Skin epidermis (tissue), 12 donors: ENCODE measurements at regions not wholly inside any gene's neighbourhood (a gene's known extent, or its start where the extent isn't known, plus 50 kb on each side); places are given as distances from the start of the nearest gene placed in this dataset.

Experiments used
- H3K27ac ChIP-seq, 21 experiments: fragments of 200-600 bp; sonication (generic) in 11 of 21; one replicate each; pipeline ENCODE4 v1.5.0; 2020; ENCODE audit warnings: mild to moderate bottlenecking in 3 of 21, inconsistent platforms in 2 of 21, moderate library complexity in 2 of 21
- H3K4me3 ChIP-seq, 7 experiments: fragments of 200-600 bp; sonication (generic) in 2 of 7; one replicate each; pipeline ENCODE4 v1.5.0; 2020; ENCODE audit warnings: inconsistent platforms in 2 of 7, mild to moderate bottlenecking in 2 of 7, moderate library complexity in 1 of 7

- no peak overlapping the region for H3K27ac ChIP-seq
- no peak overlapping the region for H3K4me3 ChIP-seq
Measured at GRCh38 chr5:120738568-120738967, 274.5 kb downstream of the PRR16 start.

DNA sequence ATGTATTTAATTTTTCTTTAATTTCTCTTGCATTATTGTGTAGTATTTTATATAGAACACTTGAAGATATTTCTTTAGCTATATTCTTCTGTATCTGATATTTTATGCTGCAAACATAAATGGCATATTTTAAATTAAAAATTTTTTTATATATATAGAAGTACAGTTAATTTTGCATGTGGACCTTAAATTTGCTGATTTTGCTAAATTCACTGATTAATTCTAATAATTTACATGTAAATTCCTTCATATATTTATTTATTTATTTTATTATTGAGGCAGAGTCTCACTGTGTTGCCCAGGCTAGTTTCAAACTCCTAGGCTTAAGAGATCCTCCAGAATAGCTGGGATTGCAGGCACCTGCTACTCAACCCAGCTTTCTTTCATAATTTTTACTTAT, 276.9 kb downstream of the PRR16 start:
- Histone ChIP-seq H3K27ac (no peak overlapping the region), H3K4me3 (no peak overlapping the region)

DNA sequence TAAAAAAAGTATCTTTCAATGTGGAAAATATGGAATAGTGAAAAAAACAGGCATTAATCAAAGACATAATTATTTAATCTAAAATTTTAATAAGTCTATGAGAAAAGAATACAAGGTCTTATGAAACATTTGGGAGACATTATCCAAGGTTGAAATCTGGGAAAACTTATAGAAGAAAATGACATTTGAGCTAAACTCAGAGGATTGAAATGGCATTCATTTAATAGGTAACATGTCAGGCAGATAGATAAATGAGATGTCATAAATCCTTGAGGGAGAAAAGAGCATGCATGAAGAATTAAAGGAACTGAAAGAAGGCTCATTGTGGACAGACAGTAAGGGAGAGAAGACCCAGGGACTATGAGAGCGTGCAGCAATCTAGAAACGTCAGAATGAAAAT, 284.4 kb downstream of the PRR16 start:
- no peak overlapping the region for H3K4me3 ChIP-seq
- no peak overlapping the region for H3K27ac ChIP-seq

DNA sequence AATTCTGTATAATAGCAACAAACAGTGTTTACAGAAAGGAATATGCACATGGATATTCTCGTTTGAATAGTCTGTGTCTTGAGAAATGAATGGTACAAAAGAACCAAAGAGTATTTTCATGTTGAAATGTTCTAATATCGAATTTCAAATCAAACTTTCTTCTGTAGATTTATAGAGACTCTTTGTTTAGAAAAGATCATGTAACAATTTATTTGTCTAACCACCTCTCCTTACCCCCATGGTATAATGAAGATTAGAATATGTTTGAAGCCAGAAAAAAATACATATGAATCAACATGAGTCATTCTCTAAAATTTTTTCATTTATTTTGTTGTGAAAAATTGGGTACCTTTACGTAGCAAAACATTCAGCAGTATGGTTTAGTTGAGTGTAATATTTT, 285.6 kb downstream of the PRR16 start:
- Histone ChIP-seq H3K27ac (no peak overlapping the region), H3K4me3 (no peak overlapping the region)

DNA sequence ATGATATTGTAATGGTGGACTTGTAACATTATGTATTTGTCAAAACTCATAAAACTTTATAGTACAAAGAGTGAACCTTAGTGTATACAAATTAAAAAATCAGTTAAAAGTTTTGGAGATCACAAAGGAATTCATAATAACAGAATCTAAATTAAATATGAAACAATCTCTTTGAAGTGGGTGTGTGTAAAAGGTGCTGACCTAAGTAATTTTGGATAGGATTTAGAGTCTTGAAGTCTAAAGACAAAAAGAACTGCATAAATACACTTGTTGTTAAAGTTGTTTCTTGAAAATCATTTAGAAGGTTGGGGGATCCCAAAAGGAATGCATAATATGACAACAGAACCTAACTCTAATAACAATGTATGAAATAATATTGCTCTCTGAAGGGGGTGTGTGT, 295.5 kb downstream of the PRR16 start:
- Histone ChIP-seq H3K27ac (no peak overlapping the region), H3K4me3 (no peak overlapping the region)

- no peak overlapping the region for H3K4me3 ChIP-seq
- no peak overlapping the region for H3K27ac ChIP-seq
Measured at GRCh38 chr5:120761986-120762385, 297.9 kb downstream of the PRR16 start.

DNA sequence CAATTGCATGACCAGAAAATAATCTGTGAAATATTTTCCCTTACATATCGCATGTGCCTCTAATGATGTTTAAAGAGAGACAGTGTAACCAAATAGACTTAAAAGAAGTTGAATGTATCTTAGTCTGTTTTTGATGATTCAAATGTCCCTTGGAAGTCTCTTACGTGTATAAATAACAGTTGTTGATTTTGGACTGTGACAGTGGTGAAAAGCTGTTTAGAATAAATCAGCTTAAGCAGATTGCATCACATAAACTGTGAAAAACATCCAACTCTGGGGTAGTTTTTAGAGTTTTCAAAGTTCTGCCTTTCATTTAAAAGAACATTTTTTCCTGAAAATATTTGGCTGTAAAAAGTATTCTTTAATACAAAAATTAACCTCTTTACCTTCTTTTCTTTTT, 301.1 kb downstream of the PRR16 start:
- H3K4me3 ChIP-seq, result no peak overlapping the region
- H3K27ac ChIP-seq, result no peak overlapping the region

DNA sequence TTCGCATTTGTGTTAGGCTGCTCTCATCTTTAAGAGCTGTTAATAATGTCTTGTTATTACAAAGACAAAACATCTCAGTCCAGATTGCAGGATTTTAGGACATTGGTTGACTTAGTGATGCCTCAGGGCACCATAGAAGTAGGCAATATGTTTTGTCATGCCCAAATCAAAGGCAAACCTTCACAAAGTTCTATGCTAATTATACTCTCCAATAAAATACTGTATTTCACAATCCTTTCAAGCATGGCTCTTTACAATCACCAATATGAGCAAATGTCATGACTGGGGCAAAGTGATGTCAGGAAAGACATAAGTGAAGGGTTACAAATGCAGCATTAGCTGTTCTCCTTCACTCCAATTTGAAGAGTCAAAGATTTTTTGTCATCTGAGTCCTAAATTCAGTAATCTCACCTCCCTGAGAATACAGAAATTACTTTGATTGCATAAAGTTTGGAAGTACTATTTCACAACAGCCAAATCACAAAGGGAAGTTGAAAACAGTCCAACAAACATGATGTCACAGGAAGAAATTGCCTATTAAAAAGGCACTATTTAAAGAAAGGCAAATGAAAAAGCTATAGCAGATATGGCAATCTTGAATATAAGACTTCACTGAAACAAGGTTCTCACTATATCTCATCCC, 303.2 kb downstream of the PRR16 start:
- Histone ChIP-seq H3K27ac (no peak overlapping the region), H3K4me3 (no peak overlapping the region)

DNA sequence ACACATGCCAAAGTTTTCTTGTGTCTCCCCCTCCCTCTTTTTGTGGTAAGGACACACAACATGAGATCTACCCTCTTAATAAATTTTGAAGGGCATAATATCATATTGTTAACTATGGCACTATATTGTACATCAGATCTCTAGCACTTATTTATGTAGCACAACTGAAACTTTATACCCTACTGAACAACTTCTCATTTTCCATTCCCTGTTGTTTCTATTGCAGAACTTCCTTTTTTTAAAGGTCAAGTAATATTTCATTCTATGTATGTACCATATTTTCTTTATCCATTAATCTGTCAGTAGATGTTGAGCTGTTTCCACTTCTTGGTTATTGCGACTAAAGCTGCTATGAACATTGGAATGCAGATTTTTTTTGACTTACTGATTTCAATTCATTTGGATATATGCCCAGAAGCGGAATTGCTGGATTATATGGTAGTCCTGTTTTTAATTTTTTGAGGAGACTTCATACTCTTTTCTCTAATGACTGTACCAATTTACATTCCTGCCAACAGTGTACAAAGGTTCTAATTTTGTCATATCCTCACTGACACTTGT, 305.3 kb downstream of the PRR16 start:
- H3K27ac ChIP-seq, result no peak overlapping the region
- no peak overlapping the region for H3K4me3 ChIP-seq

DNA sequence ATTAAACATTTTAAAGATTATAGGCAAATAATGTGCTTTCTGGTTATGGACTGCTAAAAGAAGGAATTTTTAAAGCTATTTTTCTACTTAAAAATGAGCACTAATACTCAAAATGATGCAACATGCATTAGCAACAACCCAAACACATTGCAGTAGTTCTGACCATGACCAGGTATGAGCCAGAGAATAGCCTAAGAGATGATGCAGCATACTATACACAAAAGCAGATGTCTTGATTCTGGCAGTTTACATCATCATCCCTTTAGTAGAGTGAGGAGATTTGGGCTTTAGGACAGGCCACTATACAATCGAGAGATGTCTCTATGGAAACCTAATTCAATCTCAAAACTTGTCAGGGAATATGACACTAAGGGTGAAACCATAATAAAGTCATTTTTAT, 307.1 kb downstream of the PRR16 start:
- H3K27ac ChIP-seq, result no peak overlapping the region
- H3K4me3 ChIP-seq, result no peak overlapping the region

- H3K4me3 ChIP-seq, result no peak overlapping the region
- peak overlapping the region in 3 of 21 experiments; percentile 20 to 23 (median 21) for H3K27ac ChIP-seq
Measured at GRCh38 chr5:120778491-120779484, 314.7 kb downstream of the PRR16 start.

DNA sequence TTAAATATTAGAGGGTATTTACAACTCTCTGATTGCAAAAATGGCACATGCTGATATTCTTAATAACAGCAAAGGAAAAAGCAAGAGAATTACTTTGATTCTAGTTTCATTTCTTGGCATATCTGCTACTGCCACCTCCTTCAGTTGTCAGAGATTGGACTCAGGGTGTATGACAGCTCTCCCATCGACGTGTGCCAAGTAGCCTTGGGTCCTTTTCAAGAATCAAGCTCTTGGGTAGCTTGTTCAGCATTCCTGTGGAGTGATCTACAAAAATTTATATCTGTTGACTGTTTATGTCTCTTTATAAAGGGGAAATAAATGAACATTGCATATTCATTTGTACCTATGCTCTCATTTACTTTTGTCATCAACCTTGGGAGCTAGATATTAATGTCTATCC, 315.6 kb downstream of the PRR16 start:
- Histone ChIP-seq H3K4me3 (no peak overlapping the region), H3K27ac (peak overlapping the region in 3 of 21 experiments; percentile 11 to 23 (median 20))

- Histone ChIP-seq H3K27ac (no peak overlapping the region), H3K4me3 (no peak overlapping the region)
Measured at GRCh38 chr5:120788481-120788880, 324.4 kb downstream of the PRR16 start.

- no peak overlapping the region for H3K4me3 ChIP-seq
- H3K27ac ChIP-seq, result no peak overlapping the region
Measured at GRCh38 chr5:120789918-120790317, 325.8 kb downstream of the PRR16 start.

DNA sequence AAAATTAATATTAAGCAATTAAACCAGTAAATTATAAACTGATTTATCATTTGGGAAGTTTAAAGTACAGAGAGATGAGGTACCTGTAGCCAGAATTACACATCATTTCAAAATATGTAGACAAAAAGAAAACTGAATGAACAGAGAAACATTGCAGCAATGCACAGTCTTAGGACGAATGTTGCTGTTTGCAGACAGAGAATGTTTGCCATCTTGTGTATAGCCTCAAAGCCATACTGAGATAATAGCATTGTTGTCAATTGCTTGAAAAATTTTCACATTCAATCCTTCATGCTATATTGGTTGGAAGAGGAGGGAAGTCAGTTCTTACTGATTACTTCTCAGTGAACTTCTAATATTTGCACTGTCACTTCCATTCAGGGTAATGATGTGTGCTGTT, 326.2 kb downstream of the PRR16 start:
- Histone ChIP-seq H3K4me3 (no peak overlapping the region), H3K27ac (no peak overlapping the region)

GRCh38 chr5:120792477-120792876, 328.4 kb downstream of the PRR16 start:
- Histone ChIP-seq H3K4me3 (no peak overlapping the region), H3K27ac (no peak overlapping the region)

- H3K27ac ChIP-seq, result no peak overlapping the region
- no peak overlapping the region for H3K4me3 ChIP-seq
Measured at GRCh38 chr5:120794121-120794520, 330.0 kb downstream of the PRR16 start.

GRCh38 chr5:120803282-120803681, 339.2 kb downstream of the PRR16 start:
- H3K4me3 ChIP-seq, result no peak overlapping the region

DNA sequence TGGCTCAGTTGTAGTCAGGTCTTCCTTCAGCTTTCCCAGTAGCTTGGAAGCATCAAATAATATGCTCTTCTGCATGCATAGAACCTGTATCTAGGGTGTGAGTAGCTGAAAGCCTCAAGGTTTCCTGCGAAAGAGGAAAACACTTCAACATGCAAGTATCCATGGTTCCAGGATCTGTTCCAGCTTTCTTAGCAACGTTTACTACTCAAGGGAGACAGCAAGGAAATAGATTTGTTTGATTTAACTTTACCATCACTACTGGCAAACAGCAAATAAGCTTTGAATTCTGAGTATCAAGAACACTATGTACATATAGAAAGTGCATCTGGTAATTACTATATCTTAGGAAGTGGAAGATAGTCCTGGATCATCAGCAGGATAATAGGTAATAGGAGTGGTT, 341.0 kb downstream of the PRR16 start:
- H3K27ac ChIP-seq, result no peak overlapping the region
- no peak overlapping the region for H3K4me3 ChIP-seq

More at GRCh38 chr5:120803282-120803681, 339.2 kb downstream of the PRR16 start:
- H3K27ac ChIP-seq, result no peak overlapping the region

DNA sequence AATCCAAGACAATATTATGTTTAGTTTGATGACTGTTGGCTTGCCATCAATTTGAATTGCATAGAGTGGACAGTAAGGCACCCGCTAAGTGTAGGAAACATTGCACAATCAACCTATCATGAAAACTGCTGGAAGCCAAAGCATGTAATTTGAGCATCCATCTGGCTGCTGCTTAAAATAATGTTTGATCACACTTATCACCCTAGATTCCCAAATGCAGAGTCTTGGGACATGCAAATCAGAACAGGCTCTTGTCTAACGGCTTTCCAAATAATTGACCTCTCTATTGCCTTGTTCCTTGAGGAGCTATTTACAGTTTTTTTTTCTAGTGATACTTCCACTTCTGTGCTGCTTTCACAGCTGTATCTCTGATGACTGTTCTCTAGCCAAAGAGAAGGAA, 342.1 kb downstream of the PRR16 start:
- H3K4me3 ChIP-seq, result no peak overlapping the region
- H3K27ac ChIP-seq, result no peak overlapping the region

- Histone ChIP-seq H3K4me3 (no peak overlapping the region), H3K27ac (no peak overlapping the region)
Measured at GRCh38 chr5:120808135-120808534, 344.0 kb downstream of the PRR16 start.
